Stimulated activated CD4-positive, alpha-beta T cell treated with anti-CD3 and anti-CD28 coated beads, Interleukin-1b, Interleukin-23, amount 100 ng/mL, for 1 hour (primary cell): ENCODE measurements at regions not wholly inside any gene's neighbourhood (a gene's known extent, or its start where the extent isn't known, plus 50 kb on each side); places are given as distances from the start of the nearest gene placed in this dataset.

Source experiments
- DNase-seq, 2 donors: peaks; one replicate each; pipeline ENCODE4 v3.0.0-alpha.2; 2020; ENCODE audit warnings: low read depth in 2 of 2

- DNase-seq = no peak
These were observed 108.7 kb downstream of the EN1 start for GRCh38 chr2:118738524-118739308.

DNA sequence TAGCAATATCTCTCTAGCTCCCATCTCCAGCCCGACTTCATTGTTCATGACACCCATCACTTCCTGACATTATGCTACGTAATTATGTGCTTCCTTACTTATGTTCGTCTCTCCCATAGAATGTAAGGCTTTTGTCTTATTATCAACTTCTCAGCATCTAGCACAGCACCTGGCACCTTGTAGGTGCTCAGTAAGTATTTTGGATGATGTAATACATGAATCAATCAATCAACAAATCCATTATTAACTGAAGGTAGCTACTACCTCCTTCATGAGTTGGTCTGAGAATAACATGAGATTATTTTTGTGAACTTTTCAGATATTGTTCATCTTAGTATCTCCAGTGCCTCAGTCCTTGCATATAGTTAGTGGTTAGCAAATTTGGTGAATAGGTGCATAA is 109.3 kb downstream of the EN1 start:
- DNase-seq = no peak

DNA sequence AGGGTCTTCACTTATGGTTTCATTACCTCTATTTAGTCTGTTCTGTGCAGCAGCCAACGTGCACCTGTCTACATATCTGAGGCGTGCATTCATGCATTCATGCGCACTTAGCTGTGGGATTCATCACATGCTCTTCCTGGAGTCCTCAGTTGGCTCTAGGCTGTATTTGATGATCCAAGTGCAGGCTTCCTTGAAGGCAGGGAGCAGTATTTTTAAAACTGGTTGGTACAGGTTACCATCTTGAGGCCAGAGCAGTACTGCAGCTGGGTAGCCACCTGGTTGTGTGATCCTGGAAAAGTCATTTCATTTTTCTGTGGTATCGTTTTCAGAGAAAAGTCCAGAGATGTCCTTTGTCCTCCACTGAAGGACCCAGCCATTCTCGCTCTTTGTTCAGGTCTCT is 109.8 kb downstream of the EN1 start:
- DNase-seq = no peak

GRCh38 chr2:118732432-118732831 is 115.0 kb downstream of the EN1 start:
- DNase-seq = no peak

DNA sequence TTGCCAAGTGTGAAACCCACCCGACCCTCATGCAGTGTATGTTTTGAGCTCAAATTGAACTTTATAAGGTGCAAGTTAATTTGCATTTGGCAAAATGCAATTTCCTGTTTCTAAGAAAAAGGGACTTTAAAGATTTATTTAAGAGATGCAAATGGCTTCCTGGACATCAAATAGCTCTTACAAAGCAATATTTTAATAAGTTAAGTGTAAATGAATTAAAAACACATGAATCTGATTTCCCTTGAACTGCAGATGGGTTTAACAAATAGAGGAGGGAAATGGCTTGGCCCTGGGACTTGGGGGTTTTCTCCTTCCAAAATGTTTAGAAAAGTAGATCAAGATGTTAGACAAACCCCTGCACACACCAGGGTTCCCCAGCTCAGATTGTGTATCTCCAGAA is 116.0 kb downstream of the EN1 start:
- DNase-seq = no peak

- DNase-seq = no peak
These were observed 117.0 kb downstream of the EN1 start for GRCh38 chr2:118730405-118730804.

GRCh38 chr2:118729760-118730159 is 117.7 kb downstream of the EN1 start:
- no peak for DNase-seq

DNA sequence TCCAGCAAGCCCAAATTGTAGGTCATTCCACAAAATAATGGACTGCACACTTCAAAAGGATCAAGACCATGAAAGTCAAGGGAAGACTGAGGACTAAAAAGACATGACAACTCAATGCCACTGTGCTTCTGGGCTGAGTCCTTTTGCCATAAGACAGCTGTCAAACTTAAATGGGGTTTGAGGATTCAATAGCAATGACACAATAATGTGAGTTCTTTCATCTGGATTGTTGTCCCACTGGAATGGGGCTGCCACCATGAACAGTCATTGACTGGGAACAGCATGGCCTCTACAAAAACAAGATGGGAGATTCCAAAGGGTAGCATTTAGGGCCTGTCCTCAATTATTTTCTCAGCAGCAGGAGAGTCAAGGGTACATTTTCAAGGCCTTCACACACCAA is 118.5 kb downstream of the EN1 start:
- no peak for DNase-seq

DNA sequence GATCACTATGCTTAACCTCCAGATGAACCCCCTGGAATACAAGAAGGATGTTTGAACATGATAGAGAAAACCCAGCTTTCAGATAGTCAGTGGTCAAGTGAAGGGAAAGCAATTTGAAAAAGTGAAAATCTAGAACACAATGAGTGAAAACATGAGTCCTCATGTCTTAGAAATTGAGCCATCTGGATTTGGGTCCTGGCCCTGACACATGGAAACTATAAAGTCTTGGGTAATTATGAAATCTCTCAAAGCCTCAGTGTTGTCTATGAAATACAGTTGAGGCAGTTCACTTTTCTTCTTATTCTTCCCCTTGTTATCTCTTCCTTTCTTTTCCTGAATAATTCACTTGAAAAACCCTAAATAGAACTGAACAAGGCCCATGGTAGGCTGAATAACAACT is 120.6 kb downstream of the EN1 start:
- no peak for DNase-seq

- DNase-seq = no peak
These were observed 124.1 kb downstream of the EN1 start for GRCh38 chr2:118723394-118723793.

- no peak for DNase-seq
These were observed 124.5 kb downstream of the EN1 start for GRCh38 chr2:118722976-118723375.

DNA sequence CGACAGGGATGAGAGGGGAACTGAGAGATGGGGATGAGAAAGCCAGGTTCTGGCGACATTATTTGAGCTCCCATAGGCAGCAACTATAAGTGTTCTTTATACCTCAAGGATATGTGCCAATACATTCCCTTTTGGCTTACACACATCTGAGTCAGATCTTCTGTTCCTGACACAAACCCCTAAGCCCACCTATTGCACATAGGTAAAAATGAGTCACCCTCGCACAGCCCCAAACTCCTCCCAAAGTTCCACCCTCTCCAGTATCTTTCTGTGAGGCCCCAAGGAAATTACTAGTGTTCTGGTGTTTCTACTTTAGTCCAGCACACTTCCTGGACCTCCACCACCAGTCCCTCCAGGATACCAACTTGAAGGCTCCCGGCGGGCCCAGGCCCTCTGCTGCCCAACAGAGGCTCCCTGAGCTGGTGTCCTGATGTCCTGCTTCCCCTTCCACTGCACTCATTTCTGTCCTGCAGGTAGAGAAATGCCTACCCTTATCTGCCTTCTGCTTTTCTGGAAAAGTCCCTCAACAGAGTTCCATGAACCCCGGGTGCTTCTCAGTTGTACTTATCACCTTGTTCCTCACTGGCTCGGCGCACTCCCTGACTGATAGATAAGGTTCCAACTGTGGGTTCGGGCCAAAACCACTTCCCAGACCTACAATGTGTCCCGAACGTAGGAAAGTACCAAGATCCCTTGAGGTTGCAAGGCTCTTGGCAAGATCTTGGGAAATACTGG is 125.5 kb downstream of the EN1 start:
- DNase-seq = no peak

DNA sequence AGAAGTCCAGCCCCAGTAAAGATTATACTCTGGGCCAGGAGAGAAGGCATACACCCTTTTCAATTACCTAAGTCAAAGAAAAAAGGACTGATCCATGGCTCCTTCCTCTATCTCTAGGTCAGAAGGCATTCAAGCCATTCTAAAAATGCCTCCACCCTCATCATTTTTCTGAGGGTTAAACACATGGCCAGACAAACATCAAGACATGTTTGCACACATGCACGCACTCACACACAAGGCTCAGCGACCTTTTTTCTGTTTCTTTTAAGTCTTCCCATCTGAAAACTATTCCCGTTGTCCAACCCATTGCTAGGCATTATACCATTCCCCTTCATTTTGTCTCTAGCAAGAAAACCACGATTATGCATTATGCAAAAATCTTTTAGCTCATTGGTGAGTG is 126.6 kb downstream of the EN1 start:
- DNase-seq = no peak

GRCh38 chr2:118718921-118719320 is 128.5 kb downstream of the EN1 start:
- DNase-seq = no peak

DNA sequence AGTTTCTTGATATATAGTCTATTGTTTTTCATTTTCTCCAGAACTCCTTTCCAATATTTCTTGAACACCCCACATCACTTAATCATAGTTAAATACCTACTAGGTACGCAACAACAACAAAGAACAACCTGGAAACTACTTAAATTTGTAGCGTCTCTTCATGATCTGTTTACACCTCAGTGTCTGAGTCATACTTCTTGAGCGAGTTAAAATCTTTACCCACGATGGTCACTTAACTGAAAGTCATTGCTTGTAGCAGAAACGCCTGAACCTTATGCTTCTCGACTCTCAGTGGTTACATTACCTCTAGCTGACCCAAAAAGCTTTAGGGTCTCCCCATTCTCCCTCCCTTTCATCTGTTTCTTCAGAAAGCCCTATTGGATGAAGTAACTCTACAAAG is 131.3 kb downstream of the EN1 start:
- no peak for DNase-seq

DNA sequence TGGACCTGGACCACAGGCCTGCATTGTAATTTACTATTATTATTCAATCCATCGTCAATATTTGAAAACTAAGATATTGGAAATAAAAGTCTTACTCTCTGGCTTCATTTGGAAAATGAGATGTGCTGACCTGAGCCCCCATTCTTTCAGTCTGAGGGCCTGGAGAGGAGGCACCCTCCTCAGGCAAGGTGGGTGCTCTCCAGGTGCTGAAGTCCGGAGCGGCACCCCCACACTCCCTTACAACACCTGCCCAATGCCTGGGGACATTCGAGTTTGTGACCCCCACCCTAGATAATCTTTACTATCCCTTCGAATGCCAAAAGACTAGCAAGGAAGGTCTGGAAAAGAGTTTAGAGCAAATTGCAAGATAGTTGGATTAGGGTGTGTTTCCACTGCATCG is 133.3 kb downstream of the EN1 start:
- DNase-seq = no peak

GRCh38 chr2:118711603-118712002 is 135.8 kb downstream of the EN1 start:
- no peak for DNase-seq

DNA sequence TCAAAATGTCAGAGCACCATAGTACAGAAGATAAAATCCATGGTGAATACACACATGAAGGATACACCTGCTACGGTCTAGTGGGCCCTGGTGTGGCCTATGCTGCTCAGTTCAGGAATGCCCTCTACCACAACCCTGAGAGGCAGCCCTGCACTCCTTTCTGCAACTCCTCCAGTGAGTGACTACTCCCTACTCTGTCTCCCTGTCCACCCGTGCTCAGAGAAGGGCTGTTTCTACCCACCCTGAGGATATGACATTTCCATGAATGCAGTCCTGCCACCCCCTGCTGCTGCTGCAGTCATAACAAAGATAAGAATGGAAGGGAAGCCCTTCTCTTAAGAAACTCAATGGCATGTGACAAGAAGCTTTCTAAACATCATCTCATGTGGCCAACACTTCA is 137.0 kb downstream of the EN1 start:
- DNase-seq = no peak

DNA sequence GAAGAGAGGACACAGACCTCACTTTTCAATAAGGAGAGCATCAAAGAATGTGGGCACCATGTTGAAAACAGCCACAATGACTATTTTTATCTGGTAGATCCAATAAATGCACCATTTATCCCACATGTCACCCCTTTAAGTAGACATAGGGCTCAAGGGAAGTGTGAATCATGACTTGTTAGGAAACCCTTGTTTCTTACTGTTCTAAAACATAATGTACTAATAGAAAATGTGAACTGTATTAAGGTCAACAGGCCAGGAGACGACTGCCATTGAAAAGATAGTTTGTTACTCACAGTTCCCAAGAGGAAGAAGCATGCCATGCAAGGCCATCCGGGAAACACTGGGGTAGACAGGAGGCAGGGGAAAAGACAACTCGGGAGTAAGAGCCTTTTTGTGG is 137.7 kb downstream of the EN1 start:
- no peak for DNase-seq

DNA sequence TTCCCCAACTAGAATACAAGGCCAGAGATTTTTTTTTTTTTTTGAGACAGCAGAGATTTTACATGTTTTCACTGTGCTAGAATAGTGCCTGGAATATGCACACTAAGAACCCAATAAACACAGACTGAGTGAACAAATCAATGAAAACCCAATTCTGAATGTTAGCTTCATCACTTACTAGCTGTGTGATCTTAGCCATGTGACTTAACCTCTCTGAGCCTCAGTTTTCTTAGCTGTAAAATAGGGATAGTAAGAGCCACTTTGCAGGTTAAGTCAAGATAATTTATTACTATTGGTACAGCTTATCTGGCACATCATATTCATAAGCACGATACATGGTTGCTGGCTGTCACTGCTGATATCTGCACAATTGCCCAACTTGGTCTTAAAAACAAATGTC is 140.6 kb downstream of the EN1 start:
- DNase-seq = no peak

- no peak for DNase-seq
These were observed 141.1 kb downstream of the EN1 start for GRCh38 chr2:118706371-118706770.

DNA sequence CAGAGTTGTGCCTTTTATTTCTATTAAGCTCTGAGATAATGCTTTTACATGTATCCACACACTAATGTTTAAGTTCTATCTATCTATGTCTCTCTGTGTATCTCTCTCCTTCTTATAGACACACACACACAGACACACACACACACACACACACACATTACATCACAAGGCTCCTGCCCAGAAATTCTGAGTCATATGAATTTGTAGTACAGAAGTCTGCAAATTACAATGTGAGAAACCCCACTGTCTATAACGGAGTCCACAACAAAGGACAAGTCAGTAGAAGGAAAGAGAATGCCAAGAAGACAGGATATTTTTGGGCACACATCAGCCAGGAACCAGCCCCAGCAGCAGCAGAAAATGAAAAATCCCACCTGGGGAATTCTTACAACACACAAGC is 142.4 kb downstream of the EN1 start:
- no peak for DNase-seq

GRCh38 chr2:118699447-118700175 is 147.8 kb downstream of the EN1 start:
- DNase-seq = no peak
